Skeletal muscle satellite cell (primary cell): ENCODE measurements at regions not wholly inside any gene's neighbourhood (a gene's known extent, or its start where the extent isn't known, plus 50 kb on each side); places are given as distances from the start of the nearest gene placed in this dataset.
A peak's percentile ranks its signal among the peaks of the same experiment; 100 is the strongest.

Experiments used
- H3K27me3 ChIP-seq: 2 replicates; pipeline ENCODE4 v1.7.0; 2013; ENCODE audit warnings: low read length; ENCODE audit not compliant: control insufficient read depth, insufficient read depth
- H3K36me3 ChIP-seq: 2 replicates; pipeline ENCODE4 v1.7.0; 2013; ENCODE audit warnings: mild to moderate bottlenecking, control low read depth, low read length; ENCODE audit not compliant: insufficient read depth
- H3K4me1 ChIP-seq: 2 replicates; pipeline ENCODE4 v1.7.0; 2013; ENCODE audit warnings: low read length; ENCODE audit not compliant: control insufficient read depth, insufficient read depth
- H3K4me2 ChIP-seq: 2 replicates; pipeline ENCODE4 v1.7.0; 2013; ENCODE audit warnings: mild to moderate bottlenecking, low read length
- H3K4me3 ChIP-seq: 2 replicates; pipeline ENCODE4 v1.7.0; 2013; ENCODE audit warnings: low read length
- H3K9ac ChIP-seq: 2 replicates; pipeline ENCODE4 v1.7.0; 2013; ENCODE audit warnings: mild to moderate bottlenecking, low read depth, low read length, moderate library complexity
- H3K9me3 ChIP-seq: replicated peaks from 2 replicates; pipeline ENCODE4 v1.7.0; 2013; ENCODE audit warnings: mild to moderate bottlenecking, control low read depth, low read length

DNA sequence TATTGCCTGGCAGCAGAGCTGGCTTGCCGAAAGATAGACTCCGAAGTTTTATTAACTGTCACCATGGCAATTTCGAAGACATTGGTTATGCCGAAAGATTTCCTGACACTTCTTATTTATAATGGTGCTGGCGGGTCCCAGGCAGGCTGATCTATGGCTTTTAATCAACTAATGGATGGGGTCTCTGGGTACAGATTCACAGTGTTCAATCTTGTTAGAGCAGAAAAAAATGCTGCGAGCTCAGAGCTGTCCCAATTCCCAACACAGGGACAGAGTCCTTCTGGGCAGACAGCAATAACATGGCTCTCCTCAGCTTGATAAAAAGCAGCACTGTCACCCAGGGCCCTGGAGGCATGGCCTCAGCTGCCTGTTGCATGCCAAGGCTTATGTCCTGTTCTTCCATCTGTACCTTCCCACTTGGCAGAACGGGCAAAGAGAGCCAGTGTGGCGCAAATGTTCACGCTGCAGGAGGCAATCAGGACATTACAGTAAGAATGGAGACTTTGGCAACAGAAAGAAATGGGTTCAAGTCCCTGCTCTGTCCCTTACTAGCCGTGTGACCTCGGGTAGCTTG, 228.2 kb upstream of the PWP1 start:
- no peaks in the 10 kb centered on the region for H3K27me3 ChIP-seq
- H3K36me3 ChIP-seq, result no peaks in the 10 kb centered on the region
- no peak overlapping the region for H3K9ac ChIP-seq
- H3K9me3 ChIP-seq, result no peaks in the 10 kb centered on the region
- H3K4me2 ChIP-seq, result no peak overlapping the region
- peaks cover 21% of the 10 kb centered on the region for H3K4me1 ChIP-seq
- H3K4me3 ChIP-seq, result no peak overlapping the region

DNA sequence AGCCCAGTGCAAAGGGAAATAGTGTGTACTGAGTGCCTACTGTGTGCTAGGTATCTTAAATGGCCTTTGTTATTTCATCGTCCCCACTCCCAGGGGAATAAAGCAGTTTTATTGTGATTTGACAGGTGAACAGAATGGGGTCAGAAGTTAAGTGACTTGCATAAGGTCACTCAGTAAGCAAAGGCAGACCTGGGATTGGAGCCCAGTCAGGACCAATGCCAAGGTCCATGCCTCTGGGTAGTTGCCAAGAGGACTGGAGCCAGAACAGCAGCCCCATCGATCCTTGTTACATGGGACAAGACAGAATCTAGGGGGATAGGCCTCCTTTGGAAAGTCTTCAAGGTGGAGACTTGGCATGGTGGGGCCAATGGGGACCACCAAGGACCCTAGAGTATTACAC, 227.4 kb upstream of the PWP1 start:
- H3K4me2 ChIP-seq, result no peak overlapping the region
- no peaks in the 10 kb centered on the region for H3K27me3 ChIP-seq
- peaks cover 21% of the 10 kb centered on the region for H3K4me1 ChIP-seq
- H3K9ac ChIP-seq, result no peak overlapping the region
- no peak overlapping the region for H3K4me3 ChIP-seq
- no peaks in the 10 kb centered on the region for H3K36me3 ChIP-seq
- H3K9me3 ChIP-seq, result no peaks in the 10 kb centered on the region

DNA sequence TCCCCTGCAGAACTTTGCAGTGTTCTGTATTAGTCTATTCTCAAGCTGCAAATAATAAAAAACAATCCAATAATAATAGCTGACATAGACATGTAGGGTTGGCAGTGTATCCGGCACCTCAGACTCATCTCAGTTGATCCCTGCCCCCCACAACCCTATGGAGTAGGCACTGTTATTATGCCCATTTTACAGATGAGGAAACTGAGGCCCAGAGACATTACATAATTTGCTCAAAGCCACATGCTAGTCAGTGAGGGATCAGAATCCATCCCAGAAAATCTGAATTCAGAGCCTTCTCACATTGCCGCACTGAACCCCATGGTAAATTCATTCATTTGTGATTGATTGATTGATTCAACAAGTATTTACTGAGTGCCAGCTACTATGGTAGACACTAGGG, 226.6 kb upstream of the PWP1 start:
- no peaks in the 10 kb centered on the region for H3K9me3 ChIP-seq
- H3K4me2 ChIP-seq, result no peak overlapping the region
- peaks cover 21% of the 10 kb centered on the region for H3K4me1 ChIP-seq
- no peak overlapping the region for H3K9ac ChIP-seq
- H3K36me3 ChIP-seq, result no peaks in the 10 kb centered on the region
- H3K4me3 ChIP-seq, result no peak overlapping the region
- H3K27me3 ChIP-seq, result no peaks in the 10 kb centered on the region

DNA sequence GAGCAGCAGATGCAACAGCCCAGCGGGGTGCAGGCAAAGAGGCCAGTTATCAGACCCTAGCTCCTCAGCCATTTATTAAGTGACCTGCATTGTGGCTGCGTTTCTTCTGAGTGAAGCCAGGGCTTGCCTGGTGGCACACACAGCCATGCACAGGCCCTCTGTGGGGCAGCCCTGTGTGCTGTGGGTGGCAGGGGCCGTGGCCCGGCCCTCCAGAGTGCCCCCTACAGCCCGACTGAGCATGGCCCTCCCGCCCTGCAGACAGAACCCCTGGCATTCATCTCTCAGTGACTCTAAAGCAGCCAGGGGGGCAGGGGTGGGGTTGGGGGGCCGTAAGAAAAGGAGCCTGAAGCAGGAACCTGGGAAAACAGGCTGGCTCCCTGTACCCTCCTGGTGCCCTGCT, 226.0 kb upstream of the PWP1 start:
- Histone ChIP-seq H3K4me2 (no peak overlapping the region), H3K36me3 (no peaks in the 10 kb centered on the region), H3K9me3 (no peaks in the 10 kb centered on the region), H3K27me3 (no peaks in the 10 kb centered on the region), H3K9ac (no peak overlapping the region), H3K4me3 (no peak overlapping the region), H3K4me1 (peaks cover 21% of the 10 kb centered on the region)

DNA sequence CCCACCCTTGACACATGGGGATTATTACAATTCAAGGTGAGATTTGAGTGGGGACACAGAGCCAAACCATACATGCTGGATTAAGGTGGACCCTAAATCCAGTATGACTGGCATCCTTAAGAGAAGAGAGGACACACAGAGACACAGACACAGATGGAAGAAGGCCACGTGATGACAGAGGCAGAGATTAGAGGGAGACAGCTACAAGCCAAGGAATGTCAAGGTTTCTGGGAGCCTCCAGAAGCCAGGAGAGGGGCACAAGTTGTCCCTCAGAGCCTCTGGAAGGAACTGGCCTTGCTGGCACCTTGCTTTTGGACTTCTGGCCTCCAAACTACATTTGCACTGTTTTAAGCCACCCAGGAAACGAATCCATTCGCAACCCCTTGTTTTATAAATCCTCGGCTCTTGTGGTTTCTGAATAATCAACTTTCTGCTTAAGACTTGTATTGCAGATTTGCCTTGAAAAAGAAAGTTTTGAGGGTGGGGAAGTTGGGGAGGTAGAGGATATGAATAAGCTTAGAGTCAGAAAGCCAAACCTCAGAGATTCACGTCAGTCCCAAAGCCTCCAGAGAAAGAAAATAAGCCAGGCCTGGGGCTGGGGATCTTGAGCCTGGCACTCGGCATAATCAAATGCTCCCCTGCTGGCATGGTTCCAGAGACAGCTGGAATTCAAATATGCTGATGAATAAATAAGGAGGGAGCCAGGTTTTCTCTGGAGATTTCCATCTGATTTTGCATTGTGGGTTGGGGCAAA, 224.2 kb upstream of the PWP1 start:
- Histone ChIP-seq H3K4me2 (peak overlapping the region; percentile 71), H3K4me3 (peak overlapping the region; percentile 41), H3K9ac (peak overlapping the region; percentile 69), H3K9me3 (no peaks in the 10 kb centered on the region), H3K36me3 (no peaks in the 10 kb centered on the region), H3K4me1 (peaks cover 21% of the 10 kb centered on the region), H3K27me3 (no peaks in the 10 kb centered on the region)

DNA sequence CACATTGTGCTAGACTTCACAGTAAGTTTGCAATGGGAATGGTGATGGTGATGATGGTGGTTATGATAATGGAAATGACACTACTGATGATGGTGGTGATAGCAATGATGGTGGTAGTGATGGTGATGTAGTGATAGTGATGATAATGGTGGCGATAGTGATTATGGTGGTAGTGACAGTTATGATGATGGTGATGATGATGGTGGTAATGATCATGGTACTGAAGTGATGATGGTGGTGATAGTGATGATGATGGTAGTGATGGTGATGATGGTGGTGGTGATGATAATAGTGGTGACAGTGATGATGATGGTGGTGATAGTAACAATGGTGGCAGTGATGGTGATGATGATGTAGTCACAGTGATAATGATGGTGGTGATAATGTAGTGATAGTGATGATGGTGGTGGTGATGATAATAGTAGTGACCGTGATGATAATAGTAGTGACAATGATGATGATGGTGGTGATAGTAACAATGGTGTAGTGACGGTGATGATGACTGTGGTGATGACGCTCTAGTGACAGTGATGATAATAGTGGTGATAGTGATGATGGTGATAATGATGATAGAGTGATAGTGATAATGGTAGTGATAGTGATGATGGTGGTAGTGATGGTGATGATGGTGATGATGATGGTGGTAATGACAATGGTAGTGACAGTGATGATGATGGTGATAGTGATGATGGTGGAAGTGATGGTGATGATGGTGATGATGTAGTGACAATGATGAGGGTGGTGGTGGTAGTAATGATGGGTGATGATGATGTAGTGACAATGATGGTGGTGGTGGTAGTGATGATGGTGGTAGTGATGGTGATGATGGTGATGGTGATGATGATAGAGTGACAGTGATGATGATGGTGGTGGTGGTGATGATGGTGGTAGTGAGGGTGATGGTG, 222.9 kb upstream of the PWP1 start:
- Histone ChIP-seq H3K36me3 (no peaks in the 10 kb centered on the region), H3K4me2 (no peak overlapping the region), H3K4me1 (peaks cover 21% of the 10 kb centered on the region), H3K27me3 (no peaks in the 10 kb centered on the region), H3K4me3 (no peak overlapping the region), H3K9me3 (no peaks in the 10 kb centered on the region), H3K9ac (no peak overlapping the region)

DNA sequence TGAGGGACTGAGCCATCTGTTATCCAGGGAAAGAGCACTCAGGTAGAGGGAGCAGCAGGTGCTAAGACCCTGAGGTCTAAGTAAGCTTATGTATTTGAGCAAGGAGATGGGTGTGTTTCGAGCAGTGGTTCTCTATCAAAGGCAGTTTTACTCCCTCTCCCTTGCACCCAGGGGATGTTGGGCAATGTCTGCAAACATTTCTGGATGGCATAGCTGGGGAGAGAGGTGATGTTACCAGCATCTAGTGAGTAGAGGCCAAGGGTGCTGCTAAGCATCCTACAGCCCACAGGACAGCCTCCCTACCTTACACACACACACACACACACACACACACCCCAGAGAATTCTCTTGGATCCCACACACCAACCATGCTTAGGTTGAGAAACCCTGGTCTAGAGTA, 221.0 kb upstream of the PWP1 start:
- peaks cover 21% of the 10 kb centered on the region for H3K4me1 ChIP-seq
- H3K9ac ChIP-seq, result no peak overlapping the region
- H3K36me3 ChIP-seq, result no peaks in the 10 kb centered on the region
- H3K4me2 ChIP-seq, result no peak overlapping the region
- H3K27me3 ChIP-seq, result no peaks in the 10 kb centered on the region
- H3K9me3 ChIP-seq, result no peaks in the 10 kb centered on the region
- no peak overlapping the region for H3K4me3 ChIP-seq

DNA sequence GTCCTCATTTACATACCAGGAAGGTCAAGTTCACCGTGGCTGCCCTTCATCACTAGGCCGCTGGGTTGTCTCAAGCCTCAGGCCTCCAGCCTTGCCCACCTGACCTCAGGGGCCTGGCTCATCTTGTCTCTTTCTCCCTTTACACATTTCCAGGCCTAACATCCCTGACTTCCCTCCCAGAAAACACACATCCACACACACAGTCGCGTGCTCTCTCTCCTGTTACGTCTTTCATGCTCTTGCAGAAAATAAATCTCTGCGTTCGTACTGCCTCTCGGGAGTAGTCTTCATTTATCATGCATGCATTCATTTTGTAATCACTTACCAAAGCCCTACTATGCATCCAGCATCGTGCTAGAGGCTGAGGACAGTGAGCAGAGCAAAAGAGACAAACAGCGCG, 220.0 kb upstream of the PWP1 start:
- H3K4me3 ChIP-seq, result no peak overlapping the region
- H3K36me3 ChIP-seq, result no peaks in the 10 kb centered on the region
- peaks cover 17% of the 10 kb centered on the region for H3K4me1 ChIP-seq
- no peak overlapping the region for H3K4me2 ChIP-seq
- H3K27me3 ChIP-seq, result no peaks in the 10 kb centered on the region
- no peaks in the 10 kb centered on the region for H3K9me3 ChIP-seq
- H3K9ac ChIP-seq, result no peak overlapping the region

DNA sequence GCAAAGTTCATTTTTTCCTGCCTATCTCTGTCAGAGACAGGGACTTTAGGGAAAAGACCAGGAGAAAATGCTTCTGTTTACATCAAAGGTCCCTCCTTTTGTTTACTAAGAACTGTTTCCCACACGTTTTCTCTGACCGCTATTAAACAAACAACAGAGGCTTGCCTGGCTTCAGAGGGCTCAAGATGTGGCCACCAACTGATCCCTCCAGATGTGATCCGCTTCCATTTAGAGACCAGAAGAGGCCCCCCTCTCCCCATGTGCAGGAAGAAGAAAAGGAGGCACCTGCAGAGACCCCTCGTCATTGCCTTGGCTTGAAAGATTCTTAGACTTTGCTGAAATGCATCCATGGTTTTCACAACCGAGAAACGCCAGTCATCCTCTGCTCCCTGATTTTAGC, 217.9 kb upstream of the PWP1 start:
- Histone ChIP-seq H3K27me3 (no peaks in the 10 kb centered on the region), H3K9ac (no peak overlapping the region), H3K4me2 (no peak overlapping the region), H3K4me3 (no peak overlapping the region), H3K9me3 (no peaks in the 10 kb centered on the region), H3K36me3 (no peaks in the 10 kb centered on the region), H3K4me1 (no peaks in the 10 kb centered on the region)

DNA sequence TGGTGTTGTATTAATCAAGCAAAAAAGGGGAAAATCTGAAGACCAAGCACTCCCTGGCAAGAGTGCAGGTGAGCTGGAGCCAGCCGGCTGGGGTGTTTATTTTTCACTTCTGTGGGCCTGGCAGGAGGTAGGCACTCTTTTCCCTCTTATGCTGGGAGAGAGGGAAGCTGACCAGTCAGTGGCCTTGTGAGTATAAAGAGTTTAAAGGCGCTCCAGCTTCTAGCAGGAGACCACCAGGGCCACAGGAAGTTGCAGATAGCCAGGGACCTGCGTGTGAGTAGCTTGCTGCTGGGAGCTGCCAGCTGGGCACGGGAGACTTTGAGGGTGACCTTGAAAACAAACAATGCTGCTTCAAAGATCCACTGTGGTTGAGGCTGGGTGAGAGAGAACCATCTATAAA, 217.4 kb upstream of the PWP1 start:
- Histone ChIP-seq H3K9ac (no peak overlapping the region), H3K4me1 (no peaks in the 10 kb centered on the region), H3K4me2 (no peak overlapping the region), H3K36me3 (no peaks in the 10 kb centered on the region), H3K27me3 (no peaks in the 10 kb centered on the region), H3K4me3 (no peak overlapping the region), H3K9me3 (no peaks in the 10 kb centered on the region)

DNA sequence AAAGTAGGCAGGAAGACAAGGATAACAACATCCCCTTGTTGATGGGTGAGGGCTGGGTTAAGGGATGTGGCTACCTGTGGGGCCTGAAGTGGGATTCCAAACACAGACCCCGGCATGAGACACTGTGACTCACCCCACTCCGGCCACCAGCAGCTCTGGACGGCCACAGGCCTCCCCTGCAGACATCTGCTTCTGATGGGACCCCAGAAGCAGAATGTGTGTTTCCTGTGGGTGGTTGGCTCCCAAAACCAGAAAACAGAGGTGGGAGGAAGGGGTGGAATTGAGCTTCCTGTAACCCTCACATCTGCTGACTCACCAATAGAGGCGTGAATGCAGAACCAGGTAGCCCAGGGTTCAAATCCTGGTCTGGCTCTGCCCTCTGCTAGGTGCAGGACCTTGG, 216.6 kb upstream of the PWP1 start:
- no peak overlapping the region for H3K9ac ChIP-seq
- H3K4me3 ChIP-seq, result no peak overlapping the region
- H3K9me3 ChIP-seq, result no peaks in the 10 kb centered on the region
- H3K4me1 ChIP-seq, result no peaks in the 10 kb centered on the region
- no peaks in the 10 kb centered on the region for H3K36me3 ChIP-seq
- H3K27me3 ChIP-seq, result no peaks in the 10 kb centered on the region
- no peak overlapping the region for H3K4me2 ChIP-seq
